H1 (cell line): ENCODE measurements at regions not wholly inside any gene's neighbourhood (a gene's known extent, or its start where the extent isn't known, plus 50 kb on each side); places are given as distances from the start of the nearest gene placed in this dataset.

Source experiments
- CTCF ChIA-PET: fragments of 300-600 bp; sonication (Branson Sonifier 250); formaldehyde crosslinking; loops from one replicate; lab custom pipeline; 2021; ENCODE audit not compliant: partially characterized antibody; lab: Charles Lee
- POLR2A ChIA-PET: fragments of 300-600 bp; sonication (Branson Sonifier 250); formaldehyde crosslinking; loops from one replicate; lab custom pipeline; 2021; ENCODE audit warnings: inconsistent platforms; ENCODE audit not compliant: partially characterized antibody; lab: Charles Lee
- DNase-seq, 2 experiments: peaks; one replicate each; pipeline versions ENCODE4 v3.0.0 to v3.0.0-alpha.2; 2010 to 2022; ENCODE audit warnings: low spot score in 2 of 2, low read depth in 1 of 2, mixed read lengths in 1 of 2
- FAIRE-seq: peaks from 2 replicates; lab custom pipeline; 2011; peaks lifted over from hg19 to GRCh38; lab: Jason Lieb, UNC
- H2AFZ ChIP-seq: 2 replicates; pipeline ENCODE4 v1.8.1; 2012; ENCODE audit warnings: low read length, inconsistent platforms
- H2AK5ac ChIP-seq: 2 replicates; pipeline ENCODE4 v1.6.1; 2013; ENCODE audit warnings: low read depth, low read length
- H2BK120ac ChIP-seq: replicated peaks from 2 replicates; pipeline ENCODE3; 2013; ENCODE audit warnings: low read depth, low read length, inconsistent platforms
- H2BK12ac ChIP-seq: 2 replicates; pipeline ENCODE4 v1.6.1; 2013; ENCODE audit warnings: low read depth, low read length
- H2BK15ac ChIP-seq: 2 replicates; pipeline ENCODE4 v1.6.1; 2013; ENCODE audit warnings: low read length
- H2BK20ac ChIP-seq: 2 replicates; pipeline ENCODE4 v1.6.1; 2013; ENCODE audit warnings: low read length
- H2BK5ac ChIP-seq: 2 replicates; pipeline ENCODE4 v1.6.1; 2013; ENCODE audit warnings: low read depth, low read length
- H3K14ac ChIP-seq: 2 replicates; pipeline ENCODE4 v1.6.1; 2013; ENCODE audit warnings: inconsistent platforms; ENCODE audit not compliant: insufficient read length
- H3K18ac ChIP-seq: 2 replicates; pipeline ENCODE4 v1.6.1; 2013; ENCODE audit warnings: low read length; ENCODE audit errors: extremely low read depth
- H3K23ac ChIP-seq: 2 replicates; pipeline ENCODE4 v1.6.1; 2013; ENCODE audit warnings: inconsistent platforms; ENCODE audit not compliant: insufficient read length
- H3K23me2 ChIP-seq: 2 replicates; pipeline ENCODE4 v1.6.1; 2013; ENCODE audit warnings: low read depth, low read length
- H3K27ac ChIP-seq: 2 replicates; pipeline ENCODE4 v1.6.1; 2011; ENCODE audit warnings: low read depth, low read length, inconsistent platforms
- H3K27me3 ChIP-seq, 4 experiments: replicated peaks in 1 of 4; 1 replicate in 1 of 4; 2 replicates in 3 of 4; pipeline versions ENCODE4 v1.6.1 to v1.8.1; 2011 to 2013; ENCODE audit warnings: low read length in 3 of 4, mild to moderate bottlenecking in 3 of 4, inconsistent platforms in 2 of 4, mixed read lengths in 2 of 4, moderate library complexity in 1 of 4; ENCODE audit not compliant: control insufficient read depth in 3 of 4, insufficient read depth in 3 of 4; ENCODE audit errors: extremely low read depth in 1 of 4
- H3K36me3 ChIP-seq, 4 experiments: 2 replicates each; pipeline versions ENCODE4 v1.6.1 to v1.8.1; 2011 to 2013; ENCODE audit warnings: mild to moderate bottlenecking in 4 of 4, low read length in 3 of 4, moderate library complexity in 2 of 4, control low read depth in 1 of 4, inconsistent platforms in 1 of 4; ENCODE audit not compliant: insufficient read depth in 4 of 4, control insufficient read depth in 2 of 4
- H3K4ac ChIP-seq: replicated peaks from 2 replicates; pipeline ENCODE3; 2013; ENCODE audit warnings: low read length, low read depth, mixed read lengths, inconsistent platforms; ENCODE audit not compliant: insufficient read length
- H3K4me1 ChIP-seq, 4 experiments: replicated peaks in 1 of 4; 1 replicate in 1 of 4; 2 replicates in 3 of 4; pipeline versions ENCODE4 v1.6.1 to v1.8.1; 2011 to 2013; ENCODE audit warnings: low read length in 3 of 4, inconsistent platforms in 2 of 4, mixed read lengths in 1 of 4; ENCODE audit not compliant: insufficient read depth in 4 of 4, control insufficient read depth in 3 of 4
- H3K4me2 ChIP-seq, 2 experiments: 2 replicates each; pipeline versions ENCODE4 v1.6.1 to v1.8.1; 2011 to 2013; ENCODE audit warnings: low read depth in 2 of 2, low read length in 2 of 2, control low read depth in 1 of 2, inconsistent platforms in 1 of 2, mild to moderate bottlenecking in 1 of 2; ENCODE audit not compliant: insufficient read depth in 1 of 2
- H3K4me3 ChIP-seq, 4 experiments: fragments of 200-600, 300-600 bp in 1 of 4; sonication (generic), shearing (Covaris generic), sonication (Bioruptor Twin) in 1 of 4; 2 replicates each; pipeline versions ENCODE4 v1.5.1 to v1.8.1; 2011 to 2016; ENCODE audit warnings: low read length in 4 of 4, low read depth in 3 of 4, control low read depth in 2 of 4, inconsistent platforms in 2 of 4, mild to moderate bottlenecking in 2 of 4, mixed read lengths in 1 of 4, moderate library complexity in 1 of 4; ENCODE audit not compliant: insufficient read depth in 2 of 4; ENCODE audit errors: extremely low read depth in 1 of 4
- H3K56ac ChIP-seq: replicated peaks from 2 replicates; pipeline ENCODE3; 2013; ENCODE audit warnings: low read depth, mild to moderate bottlenecking, mixed read lengths, low read length, inconsistent platforms; ENCODE audit not compliant: insufficient read length
- H3K79me1 ChIP-seq: 2 replicates; pipeline ENCODE4 v1.6.1; 2013; ENCODE audit warnings: low read depth, low read length, control low read depth
- H3K79me2 ChIP-seq, 2 experiments: 2 replicates each; pipeline versions ENCODE4 v1.6.1 to v1.8.1; 2012 to 2013; ENCODE audit warnings: low read length in 2 of 2, mild to moderate bottlenecking in 2 of 2, inconsistent platforms in 1 of 2; ENCODE audit not compliant: insufficient read depth in 2 of 2, control insufficient read depth in 1 of 2
- H3K9ac ChIP-seq, 4 experiments: replicated peaks in 1 of 4; 1 replicate in 1 of 4; 2 replicates in 3 of 4; pipeline versions ENCODE4 v1.6.1 to v1.8.1; 2011 to 2013; ENCODE audit warnings: low read depth in 3 of 4, low read length in 3 of 4, control low read depth in 2 of 4, mild to moderate bottlenecking in 2 of 4, moderate library complexity in 2 of 4, inconsistent platforms in 1 of 4; ENCODE audit errors: extremely low read depth in 1 of 4
- H3K9me3 ChIP-seq, 2 experiments: 2 replicates each; pipeline versions ENCODE4 v1.6.1 to v1.8.1; 2012 to 2013; ENCODE audit warnings: mild to moderate bottlenecking in 2 of 2, moderate library complexity in 2 of 2, control low read depth in 1 of 2, inconsistent platforms in 1 of 2, low read depth in 1 of 2, low read length in 1 of 2, mixed read lengths in 1 of 2; ENCODE audit not compliant: insufficient read depth in 2 of 2
- H4K20me1 ChIP-seq, 2 experiments: replicated peaks in 1 of 2; 2 replicates each; pipeline versions ENCODE3 to v1.8.1; 2011 to 2013; ENCODE audit warnings: inconsistent platforms in 2 of 2, low read length in 2 of 2, mild to moderate bottlenecking in 1 of 2; ENCODE audit not compliant: insufficient read depth in 2 of 2, control insufficient read depth in 1 of 2
- H4K5ac ChIP-seq: 2 replicates; pipeline ENCODE4 v1.6.1; 2013; ENCODE audit warnings: low read length, low read depth, mixed read lengths, inconsistent platforms; ENCODE audit not compliant: insufficient read length
- H4K8ac ChIP-seq: 2 replicates; pipeline ENCODE4 v1.8.0; 2013; ENCODE audit warnings: mild to moderate bottlenecking, moderate library complexity, low read length, inconsistent platforms; ENCODE audit not compliant: insufficient read depth; ENCODE audit errors: extremely low read depth
- H4K91ac ChIP-seq: replicated peaks from 2 replicates; pipeline ENCODE3; 2013; ENCODE audit warnings: low read length, mixed read lengths, inconsistent platforms; ENCODE audit not compliant: insufficient read length
- ATF2 ChIP-seq: IDR thresholded peaks from 2 replicates; pipeline ENCODE4 v1.6.1; 2012; ENCODE audit warnings: low read length, inconsistent platforms
- BRCA1 ChIP-seq: IDR thresholded peaks from 2 replicates; pipeline ENCODE4 v1.6.1; 2012; ENCODE audit warnings: low read depth, low read length, improper control_type of control experiment
- CBX8 ChIP-seq: fragments of 300-800, 300-1000 bp; sonication (generic); IDR thresholded peaks from 2 replicates; pipeline ENCODE4 v1.7.1; 2016; ENCODE audit warnings: low read depth, low read length, borderline replicate concordance
- CREB1 ChIP-seq: IDR thresholded peaks from 2 replicates; pipeline ENCODE4 v1.6.1; 2012; ENCODE audit warnings: inconsistent platforms
- EZH2 ChIP-seq: fragments of 200-600 bp; sonication (generic); IDR thresholded peaks from 2 replicates; pipeline ENCODE4 v1.7.1; 2012; ENCODE audit warnings: low read depth, mild to moderate bottlenecking, moderate library complexity, low read length, inconsistent platforms; ENCODE audit not compliant: severe bottlenecking
- HDAC6 ChIP-seq: IDR thresholded peaks from one replicate; pipeline ENCODE4 v1.7.1; 2012; ENCODE audit warnings: low read depth, mild to moderate bottlenecking, inconsistent platforms, low read length, moderate library complexity
- NRF1 ChIP-seq: IDR thresholded peaks from 2 replicates; pipeline ENCODE4 v1.6.1; 2011; ENCODE audit warnings: mild to moderate bottlenecking, low read depth, low read length, improper control_type of control experiment
- RAD21 ChIP-seq, 2 experiments: IDR thresholded peaks in 1 of 2; conservative IDR thresholded peaks in 1 of 2; 2 replicates each; pipeline ENCODE4 v1.6.1; 2011; ENCODE audit warnings: low read depth in 2 of 2, low read length in 2 of 2, improper control_type of control experiment in 1 of 2, inconsistent platforms in 1 of 2, mild to moderate bottlenecking in 1 of 2, moderate library complexity in 1 of 2
- RBBP5 ChIP-seq: IDR thresholded peaks from 2 replicates; pipeline ENCODE4 v1.7.1; 2012; ENCODE audit warnings: low read depth, mild to moderate bottlenecking, inconsistent platforms, low read length, moderate library complexity, borderline replicate concordance
- RXRA ChIP-seq: IDR thresholded peaks from 2 replicates; pipeline ENCODE4 v1.6.1; 2011; ENCODE audit warnings: low read depth, mild to moderate bottlenecking, low read length, moderate library complexity; ENCODE audit not compliant: insufficient read depth
- WGBS, 2 experiments: shearing (Covaris generic) in 1 of 2; methylation state at CpG; one replicate each; pipeline versions ENCODE4 v1.1.6 to v1.1.7; 2013 to 2015; ENCODE audit warnings: low lambda C conversion rate in 2 of 2, mixed read lengths in 2 of 2, inconsistent platforms in 1 of 2, low coverage in 1 of 2, missing lambda C conversion rate in 1 of 2; ENCODE audit not compliant: insufficient replicate concordance in 2 of 2, insufficient coverage in 1 of 2, insufficient read length in 1 of 2; ENCODE audit errors: extremely low coverage in 1 of 2, missing lambda C conversion rate in 1 of 2; 5-methylcytosine and 5-hydroxymethylcytosine counted together

- H2BK15ac ChIP-seq = no peak overlapping the region
- H3K4me2 ChIP-seq = no peak overlapping the region
- H3K36me3 ChIP-seq = no peaks in the 10 kb centered on the region
- no peak overlapping the region for H4K8ac ChIP-seq
- H3K4me3 ChIP-seq = no peak overlapping the region
- DNase-seq (no peak), FAIRE-seq (no peak)
- CTCF ChIA-PET = interaction anchor here (0.6 kb wide), 1 partner anchor 206 kb away, joined by 3 read pairs; no protein-coding TSS in a partner anchor
- 0 out of 2 replicates have a peak overlapping the region, but pooled peaks have one; percentile 17 for H2AFZ ChIP-seq
- H3K4ac ChIP-seq = no peak overlapping the region
- H3K56ac ChIP-seq = no peak overlapping the region
- H4K20me1 ChIP-seq = no peaks in the 10 kb centered on the region
- H3K27ac ChIP-seq = no peak overlapping the region
- no peak overlapping the region for H3K18ac ChIP-seq
- no peak overlapping the region for H3K23ac ChIP-seq
- H4K5ac ChIP-seq = no peak overlapping the region
- H2BK12ac ChIP-seq = no peak overlapping the region
- H3K9ac ChIP-seq = no peak overlapping the region; a peak in 1 of 7 replicates
- WGBS, 2 experiments = 100% methylated on average over 2 of the region's 2 CpGs; no CpG with 5 or more reads in 1 of the 2 experiments
- H3K14ac ChIP-seq = no peak overlapping the region
- H3K27me3 ChIP-seq = no peaks in the 10 kb centered on the region
- H2AK5ac ChIP-seq = no peak overlapping the region
- H2BK20ac ChIP-seq = no peak overlapping the region
- H3K9me3 ChIP-seq = no peaks in the 10 kb centered on the region
- H3K79me2 ChIP-seq = no peaks in the 10 kb centered on the region
- no peak for TF ChIP-seq RXRA
- TF ChIP-seq EZH2 = no peak
- TF ChIP-seq CREB1 = no peak
- no peak for TF ChIP-seq HDAC6
- no peak for TF ChIP-seq BRCA1
- TF ChIP-seq CBX8 = no peak
- no peak for TF ChIP-seq NRF1
- TF ChIP-seq RAD21 (IDR thresholded peaks at IDR 0.05 in 1 of 2, conservative IDR thresholded peaks at IDR 0.05 in 1 of 2; ENCODE audit: low read depth in 2 of 2, low read length in 2 of 2) = no peak
- no peak for TF ChIP-seq ATF2
- TF ChIP-seq RBBP5 = no peak
- no peak overlapping the region for H2BK120ac ChIP-seq
- no peak overlapping the region for H2BK5ac ChIP-seq
- POLR2A ChIA-PET = no interaction called here
- no peak overlapping the region for H4K91ac ChIP-seq
- H3K79me1 ChIP-seq = no peaks in the 10 kb centered on the region
- H3K4me1 ChIP-seq = no peaks in the 10 kb centered on the region
- H3K23me2 ChIP-seq = no peaks in the 10 kb centered on the region
Measured at GRCh38 chr9:21584890-21585289, 102.8 kb upstream of the IFNE start.
